Lung (tissue), 11 donors: ENCODE measurements at regions not wholly inside any gene's neighbourhood (a gene's known extent, or its start where the extent isn't known, plus 50 kb on each side); places are given as distances from the start of the nearest gene placed in this dataset.

ENCODE experiments used
- ATAC-seq: fragments of 200-7000 bp; cut with Tn5 transposase; one replicate; pipeline ENCODE4 v1.9.1; 2020; ENCODE audit warnings: moderate number of reproducible peaks; ENCODE audit not compliant: insufficient read depth, low FRiP score
- DNase-seq, 3 donors: peaks; one replicate each; pipeline ENCODE4 v3.0.0-alpha.2; 2013 to 2017
- H3K27ac ChIP-seq, 2 donors: one replicate each; pipeline ENCODE4 v1.5.1; 2013; ENCODE audit warnings: mild to moderate bottlenecking in 2 of 2, moderate library complexity in 2 of 2, control low read depth in 1 of 2, inconsistent platforms in 1 of 2, low read depth in 1 of 2, low read length in 1 of 2
- H3K27me3 ChIP-seq, 3 donors: one replicate each; pipeline ENCODE4 v1.5.1; 2013; ENCODE audit warnings: low read length in 2 of 3; ENCODE audit not compliant: control insufficient read depth in 3 of 3, insufficient read depth in 3 of 3
- H3K36me3 ChIP-seq, 4 donors: one replicate each; pipeline ENCODE4 v1.5.1; 2013; ENCODE audit warnings: low read length in 4 of 4, mild to moderate bottlenecking in 1 of 4, moderate library complexity in 1 of 4; ENCODE audit not compliant: control insufficient read depth in 4 of 4, insufficient read depth in 4 of 4
- H3K4me1 ChIP-seq, 5 donors: one replicate each; pipeline ENCODE4 v1.5.1; 2013; ENCODE audit warnings: low read length in 5 of 5, mild to moderate bottlenecking in 2 of 5, moderate library complexity in 1 of 5; ENCODE audit not compliant: control insufficient read depth in 5 of 5, insufficient read depth in 5 of 5
- H3K4me3 ChIP-seq: one replicate; pipeline ENCODE4 v1.5.1; 2013; ENCODE audit warnings: mild to moderate bottlenecking, control low read depth, moderate library complexity
- H3K9ac ChIP-seq, 2 donors: one replicate each; pipeline ENCODE4 v1.5.1; 2013; ENCODE audit warnings: low read length in 2 of 2, control low read depth in 1 of 2; ENCODE audit not compliant: insufficient read depth in 1 of 2
- H3K9me3 ChIP-seq, 4 donors: one replicate each; pipeline ENCODE4 v1.5.1; 2013; ENCODE audit warnings: low read length in 3 of 4, mild to moderate bottlenecking in 1 of 4, moderate library complexity in 1 of 4; ENCODE audit not compliant: control insufficient read depth in 4 of 4, insufficient read depth in 3 of 4
- CTCF ChIP-seq: IDR thresholded peaks from 2 replicates; pipeline ENCODE4 v1.5.1; 2012; ENCODE audit warnings: mild to moderate bottlenecking; ENCODE audit errors: control extremely low read depth, extremely low read depth
- WGBS, 2 donors: extraction: QIAGEN DNeasy Blood & Tissue Kit; methylation state at CpG; one replicate each; pipeline ENCODE4 v1.1.7; 2013; 5-methylcytosine and 5-hydroxymethylcytosine counted together
- donor health status: control.
- donor health status: control.
- donor health status: Bipolar disorder and iron deficiency.
- donor health status: healthy.
- donor health status: DM: yes; HTN: yes; CAD: no.

- Histone ChIP-seq H3K27ac (no peak overlapping the region), H3K36me3 (no peaks in the 10 kb centered on the region), H3K9ac (no peak overlapping the region), H3K4me1 (no peaks in the 10 kb centered on the region), H3K27me3 (no peaks in the 10 kb centered on the region), H3K9me3 (peaks cover 0 to 12% (median 4%) of the 10 kb centered on the region in 4 donors), H3K4me3 (no peak overlapping the region)
- WGBS, 2 donors: 91 to 97% methylated on average over 3 of the region's 3 CpGs
- DNase-seq (no peak), ATAC-seq (no peak)
- TF ChIP-seq CTCF: no peak
These were observed 1458.9 kb downstream of the AMY1C start for GRCh38 chr1:105208581-105208980.

DNA sequence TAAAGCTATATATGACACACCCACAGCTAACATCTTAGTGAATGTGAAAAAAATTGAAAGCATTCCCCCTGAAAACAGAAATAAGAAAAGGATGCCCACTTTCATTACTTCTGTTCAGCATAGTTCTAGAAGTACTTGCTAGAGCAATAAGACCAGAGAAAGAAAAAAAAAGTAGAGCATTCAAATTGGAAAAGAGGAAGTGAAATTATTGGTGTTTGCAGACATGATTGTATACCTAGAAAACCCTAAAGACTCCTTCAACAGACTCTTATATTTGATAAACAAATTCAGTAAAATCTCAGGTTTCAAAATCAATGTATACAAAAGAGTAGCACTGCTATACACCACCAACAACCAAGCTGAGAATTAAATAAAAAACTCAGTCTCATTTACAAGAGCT is 1461.0 kb downstream of the AMY1C start:
- H3K4me1 ChIP-seq: no peaks in the 10 kb centered on the region
- no peak for DNase-seq
- H3K36me3 ChIP-seq: no peaks in the 10 kb centered on the region
- peaks cover 0 to 4% (median 0%) of the 10 kb centered on the region in 4 donors for H3K9me3 ChIP-seq
- ATAC-seq: no peak
- no peak overlapping the region for H3K4me3 ChIP-seq
- no peaks in the 10 kb centered on the region for H3K27me3 ChIP-seq
- TF ChIP-seq CTCF: no peak
- H3K27ac ChIP-seq: no peak overlapping the region
- H3K9ac ChIP-seq: no peak overlapping the region

DNA sequence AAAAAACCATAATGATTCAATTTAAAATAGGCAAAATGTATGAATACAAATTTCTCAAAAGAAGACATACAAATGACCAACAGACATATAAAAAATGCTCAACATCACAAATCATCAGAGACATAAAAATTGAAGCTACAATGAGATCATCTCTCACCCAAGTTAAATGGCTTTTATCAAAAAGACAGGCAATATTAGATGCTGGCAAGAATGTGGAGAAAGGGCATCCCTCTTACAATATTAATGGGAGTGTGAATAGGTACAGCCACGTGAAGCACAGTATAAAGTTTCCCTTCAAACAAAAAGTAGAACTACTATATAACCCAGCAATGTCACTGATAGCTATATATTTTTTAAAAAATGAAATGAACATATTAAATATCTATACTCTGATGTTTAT is 1481.7 kb downstream of the AMY1C start:
- TF ChIP-seq CTCF: no peak
- H3K27me3 ChIP-seq: no peaks in the 10 kb centered on the region
- no peak overlapping the region for H3K9ac ChIP-seq
- H3K36me3 ChIP-seq: no peaks in the 10 kb centered on the region
- no peak overlapping the region for H3K4me3 ChIP-seq
- DNase-seq (no peak), ATAC-seq (no peak)
- H3K9me3 ChIP-seq: peaks cover 0 to 4% (median 0%) of the 10 kb centered on the region in 4 donors
- WGBS, 2 donors: 46 to 49% methylated on average over 1 of the region's 1 CpG
- H3K27ac ChIP-seq: no peak overlapping the region
- H3K4me1 ChIP-seq: no peaks in the 10 kb centered on the region

DNA sequence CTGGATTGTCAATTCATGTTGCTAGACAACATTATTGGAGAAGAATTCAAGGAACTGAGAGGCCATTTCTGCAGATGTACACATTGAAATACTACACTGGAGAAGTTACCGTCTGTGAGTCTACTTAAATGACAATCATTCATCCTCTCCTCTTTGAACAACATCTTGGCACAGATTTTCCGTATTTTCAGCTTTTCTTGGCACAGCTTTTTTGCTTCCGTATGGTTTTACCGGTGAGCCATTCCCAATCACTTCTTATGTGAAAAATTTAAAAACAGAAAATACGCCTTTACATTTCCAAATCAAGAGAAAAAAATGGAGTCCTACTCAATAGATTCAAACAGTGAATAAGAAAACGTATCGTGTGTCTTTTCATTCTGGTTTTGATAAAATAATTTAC is 1493.7 kb downstream of the AMY1C start:
- no peak overlapping the region for H3K4me3 ChIP-seq
- H3K4me1 ChIP-seq: no peaks in the 10 kb centered on the region
- H3K9ac ChIP-seq: no peak overlapping the region
- no peak for ATAC-seq
- no peak for TF ChIP-seq CTCF
- DNase-seq: peak in 2 of 3 donors; percentile 3 to 8
- 72 to 79% methylated on average over 7 of the region's 7 CpGs for WGBS, 2 donors
- H3K36me3 ChIP-seq: no peaks in the 10 kb centered on the region
- H3K27me3 ChIP-seq: no peaks in the 10 kb centered on the region
- peaks cover 0 to 3% (median 0%) of the 10 kb centered on the region in 4 donors for H3K9me3 ChIP-seq
- no peak overlapping the region for H3K27ac ChIP-seq
